HepG2 (cell line): ENCODE measurements at regions not wholly inside any gene's neighbourhood (a gene's known extent, or its start where the extent isn't known, plus 50 kb on each side); places are given as distances from the start of the nearest gene placed in this dataset.
A peak's percentile ranks its signal among the peaks of the same experiment; 100 is the strongest.

Experiments used
- EEA1 ChIP-seq: sonication (generic); formaldehyde crosslinking; IDR thresholded peaks from 2 replicates; pipeline ENCODE4 v1.5.1; 2020; ENCODE audit warnings: mild to moderate bottlenecking, missing genetic modification reagents, borderline replicate concordance
- ETV5 ChIP-seq: IDR thresholded peaks from 2 replicates; pipeline ENCODE4 v1.6.1; 2018; ENCODE audit warnings: missing biosample characterization, missing genetic modification reagents, inconsistent platforms, borderline replicate concordance
- GATAD2A ChIP-seq: IDR thresholded peaks from 2 replicates; pipeline ENCODE4 v1.6.1; 2016
- KLF15 ChIP-seq: sonication (generic); formaldehyde crosslinking; IDR thresholded peaks from 2 replicates; pipeline ENCODE4 v1.8.1; 2023; ENCODE audit warnings: borderline replicate concordance, mild to moderate bottlenecking, inconsistent platforms, missing genetic modification reagents, mixed read lengths
- LCORL ChIP-seq, 2 experiments: fragments of 450-650 bp in 1 of 2; sonication (generic) in 1 of 2; formaldehyde crosslinking in 1 of 2; IDR thresholded peaks; 2 replicates each; pipeline versions ENCODE4 v1.5.0 to v1.6.1; 2017 to 2020; ENCODE audit warnings: antibody characterized with exemption in 1 of 2, missing genetic modification reagents in 1 of 2
- MBD4 ChIP-seq: IDR thresholded peaks from 2 replicates; pipeline ENCODE4 v1.6.1; 2012; ENCODE audit warnings: low read length, inconsistent platforms, borderline replicate concordance
- MXD4 ChIP-seq: IDR thresholded peaks from 2 replicates; pipeline ENCODE4 v1.6.1; 2016; ENCODE audit warnings: mild to moderate bottlenecking, missing biosample characterization, missing genetic modification reagents
- MXI1 ChIP-seq: IDR thresholded peaks from 3 replicates; pipeline ENCODE4 v1.6.1; 2012; ENCODE audit warnings: low read depth, low read length, inconsistent platforms, borderline replicate concordance
- MYC ChIP-seq: sonication (generic); formaldehyde crosslinking; IDR thresholded peaks from 2 replicates; pipeline ENCODE4 v1.9.0; 2021; ENCODE audit warnings: missing genetic modification reagents, borderline replicate concordance
- NFYC ChIP-seq: IDR thresholded peaks from 2 replicates; pipeline ENCODE4 v1.6.1; 2016; ENCODE audit warnings: missing genetic modification reagents, missing compliant biosample characterization
- ONECUT2 ChIP-seq: sonication (generic); formaldehyde crosslinking; IDR thresholded peaks from 2 replicates; pipeline ENCODE4 v1.4.0; 2020; ENCODE audit warnings: missing genetic modification reagents
- RBM39 ChIP-seq: fragments of 200-400 bp; formaldehyde crosslinking; IDR thresholded peaks from one replicate; pipeline ENCODE4 v1.6.1; 2018; ENCODE audit warnings: antibody characterized with exemption, mild to moderate bottlenecking, low read depth, low read length; ENCODE audit not compliant: poor library complexity, severe bottlenecking
- ZNF44 ChIP-seq: sonication (generic); formaldehyde crosslinking; IDR thresholded peaks from 2 replicates; pipeline ENCODE4 v1.5.1; 2020; ENCODE audit warnings: mild to moderate bottlenecking, missing genetic modification reagents
- ZNF543 ChIP-seq: sonication (generic); formaldehyde crosslinking; IDR thresholded peaks from 2 replicates; pipeline ENCODE4 v1.4.0; 2020; ENCODE audit warnings: mild to moderate bottlenecking, missing genetic modification reagents
- ZSCAN20 ChIP-seq: sonication (generic); formaldehyde crosslinking; IDR thresholded peaks from 2 replicates; pipeline ENCODE4 v1.4.0; 2020; ENCODE audit warnings: missing genetic modification reagents, mild to moderate bottlenecking, borderline replicate concordance
- TF ChIP-seq, protein P1 (sequence below): sonication (generic); formaldehyde crosslinking; IDR thresholded peaks from 2 replicates; pipeline ENCODE4 v1.4.0; 2020; ENCODE audit warnings: missing genetic modification reagents, low read depth, mild to moderate bottlenecking, borderline replicate concordance
- TF ChIP-seq, protein P2 (sequence below): sonication (generic); formaldehyde crosslinking; IDR thresholded peaks from 2 replicates; pipeline ENCODE4 v1.4.0; 2020; ENCODE audit warnings: mild to moderate bottlenecking, missing genetic modification reagents, borderline replicate concordance
- TF ChIP-seq, protein P3 (sequence below): IDR thresholded peaks from 2 replicates; pipeline ENCODE4 v1.6.1; 2018; ENCODE audit warnings: missing genetic modification reagents, mild to moderate bottlenecking, missing compliant biosample characterization
- TF ChIP-seq, protein P4 (sequence below): sonication (generic); formaldehyde crosslinking; IDR thresholded peaks from 2 replicates; pipeline ENCODE4 v1.4.0; 2020; ENCODE audit warnings: mild to moderate bottlenecking, missing genetic modification reagents

DNA sequence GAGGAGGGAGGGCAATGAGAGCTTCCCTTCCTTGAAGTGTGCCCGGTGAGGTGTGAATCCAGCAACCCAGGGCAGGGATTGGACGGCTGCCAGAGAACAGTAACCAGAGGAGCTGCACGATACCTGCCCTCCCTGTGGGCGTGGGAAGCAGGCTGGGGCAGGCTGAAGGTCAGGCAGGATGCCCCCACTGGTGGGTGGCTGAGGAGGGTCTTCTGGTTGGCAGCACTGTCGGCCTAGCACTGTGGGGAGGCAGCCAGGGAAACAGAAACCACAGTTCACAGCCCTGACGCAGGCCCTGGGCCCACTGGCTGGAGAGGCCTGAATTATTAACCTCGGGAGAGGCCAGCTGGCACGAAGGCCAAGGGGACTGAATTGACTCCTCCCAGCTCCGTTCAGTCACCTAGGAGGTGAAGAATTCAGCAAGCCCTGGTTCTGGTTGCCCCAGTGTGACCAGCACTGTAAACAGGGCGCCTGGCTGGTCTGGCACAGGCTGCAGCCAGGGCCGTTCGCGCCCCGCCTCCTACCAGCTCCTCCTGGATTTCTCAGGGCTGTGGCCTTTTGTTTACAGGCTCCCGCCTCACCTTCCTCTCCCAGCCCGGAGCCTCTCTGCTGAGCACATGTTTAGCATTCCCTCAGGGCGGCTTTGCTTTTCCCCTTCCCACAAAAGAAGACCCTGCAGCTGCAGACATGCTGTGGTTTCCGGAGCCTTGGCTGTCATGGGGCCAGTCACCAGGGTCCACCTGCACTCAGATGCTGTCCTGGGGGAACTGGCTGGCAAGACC, 97.8 kb downstream of the B3GNT2 start (continued):
- 0 out of 2 replicates have a peak, but pooled peaks have one; percentile 63 for TF ChIP-seq ZNF44 (CRISPR knock-in tag)
- TF ChIP-seq GATAD2A (CRISPR knock-in tag): peak; percentile 31
- TF ChIP-seq MYC (CRISPR knock-in tag): 0 out of 2 replicates have a peak, but pooled peaks have one; percentile 18
- TF ChIP-seq, protein P1, sequence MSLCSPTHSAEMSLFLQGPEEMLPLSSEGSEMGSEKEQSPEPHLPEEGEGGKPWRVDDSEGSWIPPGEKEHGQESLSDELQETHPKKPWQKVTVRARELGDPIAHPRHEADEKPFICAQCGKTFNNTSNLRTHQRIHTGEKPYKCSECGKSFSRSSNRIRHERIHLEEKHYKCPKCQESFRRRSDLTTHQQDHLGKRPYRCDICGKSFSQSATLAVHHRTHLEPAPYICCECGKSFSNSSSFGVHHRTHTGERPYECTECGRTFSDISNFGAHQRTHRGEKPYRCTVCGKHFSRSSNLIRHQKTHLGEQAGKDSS (CRISPR knock-in tag): peak; percentile 42; the same call in 1 of the 2 replicates
- TF ChIP-seq, protein P2, sequence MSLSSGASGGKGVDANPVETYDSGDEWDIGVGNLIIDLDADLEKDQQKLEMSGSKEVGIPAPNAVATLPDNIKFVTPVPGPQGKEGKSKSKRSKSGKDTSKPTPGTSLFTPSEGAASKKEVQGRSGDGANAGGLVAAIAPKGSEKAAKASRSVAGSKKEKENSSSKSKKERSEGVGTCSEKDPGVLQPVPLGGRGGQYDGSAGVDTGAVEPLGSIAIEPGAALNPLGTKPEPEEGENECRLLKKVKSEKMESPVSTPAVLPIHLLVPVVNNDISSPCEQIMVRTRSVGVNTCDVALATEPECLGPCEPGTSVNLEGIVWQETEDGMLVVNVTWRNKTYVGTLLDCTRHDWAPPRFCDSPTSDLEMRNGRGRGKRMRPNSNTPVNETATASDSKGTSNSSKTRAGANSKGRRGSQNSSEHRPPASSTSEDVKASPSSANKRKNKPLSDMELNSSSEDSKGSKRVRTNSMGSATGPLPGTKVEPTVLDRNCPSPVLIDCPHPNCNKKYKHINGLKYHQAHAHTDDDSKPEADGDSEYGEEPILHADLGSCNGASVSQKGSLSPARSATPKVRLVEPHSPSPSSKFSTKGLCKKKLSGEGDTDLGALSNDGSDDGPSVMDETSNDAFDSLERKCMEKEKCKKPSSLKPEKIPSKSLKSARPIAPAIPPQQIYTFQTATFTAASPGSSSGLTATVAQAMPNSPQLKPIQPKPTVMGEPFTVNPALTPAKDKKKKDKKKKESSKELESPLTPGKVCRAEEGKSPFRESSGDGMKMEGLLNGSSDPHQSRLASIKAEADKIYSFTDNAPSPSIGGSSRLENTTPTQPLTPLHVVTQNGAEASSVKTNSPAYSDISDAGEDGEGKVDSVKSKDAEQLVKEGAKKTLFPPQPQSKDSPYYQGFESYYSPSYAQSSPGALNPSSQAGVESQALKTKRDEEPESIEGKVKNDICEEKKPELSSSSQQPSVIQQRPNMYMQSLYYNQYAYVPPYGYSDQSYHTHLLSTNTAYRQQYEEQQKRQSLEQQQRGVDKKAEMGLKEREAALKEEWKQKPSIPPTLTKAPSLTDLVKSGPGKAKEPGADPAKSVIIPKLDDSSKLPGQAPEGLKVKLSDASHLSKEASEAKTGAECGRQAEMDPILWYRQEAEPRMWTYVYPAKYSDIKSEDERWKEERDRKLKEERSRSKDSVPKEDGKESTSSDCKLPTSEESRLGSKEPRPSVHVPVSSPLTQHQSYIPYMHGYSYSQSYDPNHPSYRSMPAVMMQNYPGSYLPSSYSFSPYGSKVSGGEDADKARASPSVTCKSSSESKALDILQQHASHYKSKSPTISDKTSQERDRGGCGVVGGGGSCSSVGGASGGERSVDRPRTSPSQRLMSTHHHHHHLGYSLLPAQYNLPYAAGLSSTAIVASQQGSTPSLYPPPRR (CRISPR knock-in tag): peak; percentile 42; the same call in 1 of the 2 replicates
- no peak for TF ChIP-seq LCORL (IDR thresholded peaks at IDR 0.05)
- TF ChIP-seq LCORL (CRISPR knock-in tag; IDR thresholded peaks at IDR 0.05): 0 out of 2 replicates have a peak, but pooled peaks have one; percentile 27
- TF ChIP-seq MBD4: no peak
- TF ChIP-seq EEA1 (CRISPR knock-in tag): no peak
- 0 out of 2 replicates have a peak, but pooled peaks have one; percentile 21 for TF ChIP-seq ETV5 (CRISPR knock-in tag)
- TF ChIP-seq, protein P3, sequence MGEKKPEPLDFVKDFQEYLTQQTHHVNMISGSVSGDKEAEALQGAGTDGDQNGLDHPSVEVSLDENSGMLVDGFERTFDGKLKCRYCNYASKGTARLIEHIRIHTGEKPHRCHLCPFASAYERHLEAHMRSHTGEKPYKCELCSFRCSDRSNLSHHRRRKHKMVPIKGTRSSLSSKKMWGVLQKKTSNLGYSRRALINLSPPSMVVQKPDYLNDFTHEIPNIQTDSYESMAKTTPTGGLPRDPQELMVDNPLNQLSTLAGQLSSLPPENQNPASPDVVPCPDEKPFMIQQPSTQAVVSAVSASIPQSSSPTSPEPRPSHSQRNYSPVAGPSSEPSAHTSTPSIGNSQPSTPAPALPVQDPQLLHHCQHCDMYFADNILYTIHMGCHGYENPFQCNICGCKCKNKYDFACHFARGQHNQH (CRISPR knock-in tag): peak; percentile 32; the same call in 1 of the 2 replicates
- peak; percentile 17; the same call in 1 of the 3 replicates for TF ChIP-seq MXI1
- TF ChIP-seq KLF15 (CRISPR knock-in tag): peak; percentile 66; the same call in 1 of the 2 replicates
- 0 out of 2 replicates have a peak, but pooled peaks have one; percentile 57 for TF ChIP-seq ZNF543 (CRISPR knock-in tag)
- peak; percentile 60; the same call in 1 of the 2 replicates for TF ChIP-seq MXD4 (CRISPR knock-in tag)
- TF ChIP-seq NFYC (CRISPR knock-in tag): no peak
- TF ChIP-seq ZSCAN20: peak; percentile 54; the same call in 1 of the 2 replicates
- no peak for TF ChIP-seq ONECUT2 (CRISPR knock-in tag)
- TF ChIP-seq, protein P4, sequence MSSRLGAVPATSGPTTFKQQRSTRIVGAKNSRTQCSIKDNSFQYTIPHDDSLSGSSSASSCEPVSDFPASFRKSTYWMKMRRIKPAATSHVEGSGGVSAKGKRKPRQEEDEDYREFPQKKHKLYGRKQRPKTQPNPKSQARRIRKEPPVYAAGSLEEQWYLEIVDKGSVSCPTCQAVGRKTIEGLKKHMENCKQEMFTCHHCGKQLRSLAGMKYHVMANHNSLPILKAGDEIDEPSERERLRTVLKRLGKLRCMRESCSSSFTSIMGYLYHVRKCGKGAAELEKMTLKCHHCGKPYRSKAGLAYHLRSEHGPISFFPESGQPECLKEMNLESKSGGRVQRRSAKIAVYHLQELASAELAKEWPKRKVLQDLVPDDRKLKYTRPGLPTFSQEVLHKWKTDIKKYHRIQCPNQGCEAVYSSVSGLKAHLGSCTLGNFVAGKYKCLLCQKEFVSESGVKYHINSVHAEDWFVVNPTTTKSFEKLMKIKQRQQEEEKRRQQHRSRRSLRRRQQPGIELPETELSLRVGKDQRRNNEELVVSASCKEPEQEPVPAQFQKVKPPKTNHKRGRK (CRISPR knock-in tag): peak; percentile 76; the same call in 1 of the 2 replicates
- TF ChIP-seq RBM39: peak; percentile 43
